Mesendoderm (in vitro differentiated cells): ENCODE measurements at regions not wholly inside any gene's neighbourhood (a gene's known extent, or its start where the extent isn't known, plus 50 kb on each side); places are given as distances from the start of the nearest gene placed in this dataset.

ENCODE experiments used
- DNase-seq: peaks from one replicate; pipeline ENCODE4 v3.0.0; 2013
- H2AK5ac ChIP-seq: 2 replicates; pipeline ENCODE4 v1.6.1; 2013; ENCODE audit warnings: low read length, inconsistent platforms
- H2BK120ac ChIP-seq: 2 replicates; pipeline ENCODE4 v1.6.1; 2013; ENCODE audit warnings: low read depth, mild to moderate bottlenecking, low read length, moderate library complexity, mixed read lengths
- H2BK15ac ChIP-seq: replicated peaks from 2 replicates; pipeline ENCODE4 v1.6.1; 2013; ENCODE audit warnings: low read depth, mild to moderate bottlenecking, moderate library complexity
- H2BK5ac ChIP-seq: 2 replicates; pipeline ENCODE4 v1.6.1; 2013; ENCODE audit warnings: low read length, inconsistent platforms
- H3K18ac ChIP-seq: 2 replicates; pipeline ENCODE4 v1.6.1; 2013; ENCODE audit warnings: mild to moderate bottlenecking, low read length, mixed read lengths
- H3K23ac ChIP-seq: one replicate; pipeline ENCODE4 v1.6.1; 2013; ENCODE audit warnings: low read length
- H3K27ac ChIP-seq: 2 replicates; pipeline ENCODE4 v1.5.1; 2013; ENCODE audit warnings: low read depth, mild to moderate bottlenecking, inconsistent platforms, low read length, moderate library complexity
- H3K27me3 ChIP-seq: 2 replicates; pipeline ENCODE4 v1.6.1; 2013; ENCODE audit warnings: low read length, control low read depth, mild to moderate bottlenecking, inconsistent platforms; ENCODE audit not compliant: insufficient read depth, poor library complexity
- H3K36me3 ChIP-seq: 2 replicates; pipeline ENCODE4 v1.6.1; 2013; ENCODE audit warnings: low read length, inconsistent platforms; ENCODE audit not compliant: control insufficient read depth, insufficient read depth
- H3K4ac ChIP-seq: one replicate; pipeline ENCODE4 v1.6.1; 2013; ENCODE audit warnings: low read depth, mild to moderate bottlenecking, low read length, moderate library complexity
- H3K4me1 ChIP-seq: 2 replicates; pipeline ENCODE4 v1.6.1; 2013; ENCODE audit warnings: low read depth, low read length, inconsistent platforms; ENCODE audit not compliant: control insufficient read depth
- H3K4me2 ChIP-seq: 2 replicates; pipeline ENCODE4 v1.6.1; 2013; ENCODE audit warnings: low read length
- H3K4me3 ChIP-seq: 2 replicates; pipeline ENCODE4 v1.5.1; 2013; ENCODE audit warnings: mild to moderate bottlenecking, low read length
- H3K56ac ChIP-seq: one replicate; pipeline ENCODE4 v1.6.1; 2013; ENCODE audit warnings: low read length
- H3K79me1 ChIP-seq: 2 replicates; pipeline ENCODE4 v1.6.1; 2013; ENCODE audit warnings: low read length, inconsistent platforms
- H3K79me2 ChIP-seq: 2 replicates; pipeline ENCODE4 v1.6.1; 2013; ENCODE audit warnings: mild to moderate bottlenecking, low read length; ENCODE audit not compliant: control insufficient read depth, insufficient read depth
- H3K9ac ChIP-seq: 2 replicates; pipeline ENCODE4 v1.6.1; 2013; ENCODE audit warnings: low read length, inconsistent platforms
- H4K5ac ChIP-seq: one replicate; pipeline ENCODE4 v1.6.1; 2013; ENCODE audit warnings: low read length
- H4K8ac ChIP-seq: one replicate; pipeline ENCODE4 v1.6.1; 2013; ENCODE audit warnings: low read depth, mild to moderate bottlenecking, control low read depth, low read length, moderate library complexity
- WGBS: extraction: QIAGEN DNeasy Blood & Tissue Kit; methylation state at CpG from one replicate; pipeline ENCODE4 v1.1.7; 2013; ENCODE audit warnings: low lambda C conversion rate, missing lambda C conversion rate; ENCODE audit not compliant: insufficient coverage; ENCODE audit errors: extremely low coverage; 5-methylcytosine and 5-hydroxymethylcytosine counted together

DNA sequence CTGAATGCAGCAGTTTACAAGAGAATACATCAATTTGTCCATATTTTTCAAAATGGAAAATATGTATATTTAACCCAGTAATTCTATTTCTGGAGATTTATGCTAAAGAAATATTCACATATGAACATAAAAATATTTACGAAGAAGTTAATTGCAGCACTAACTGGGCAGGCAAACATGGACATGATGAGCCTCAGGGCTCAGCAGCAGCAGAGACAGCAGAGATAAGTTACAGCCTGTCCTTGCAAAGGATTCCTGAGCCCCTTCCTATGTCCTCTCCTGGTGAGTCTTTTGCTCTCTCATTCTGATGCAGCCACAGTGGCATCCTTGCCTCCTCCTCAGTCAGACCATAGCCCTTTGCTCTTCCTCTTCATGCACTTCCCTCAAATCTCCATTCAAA, 680.6 kb upstream of the CPEB2 start:
- H3K4me3 ChIP-seq = no peak overlapping the region
- no peak overlapping the region for H3K4me2 ChIP-seq
- H3K27me3 ChIP-seq = no peaks in the 10 kb centered on the region
- H3K56ac ChIP-seq = no peak overlapping the region
- no peak overlapping the region for H3K23ac ChIP-seq
- H2BK120ac ChIP-seq = no peak overlapping the region
- no peaks in the 10 kb centered on the region for H3K36me3 ChIP-seq
- H3K4ac ChIP-seq = no peak overlapping the region
- no peak overlapping the region for H3K9ac ChIP-seq
- H3K18ac ChIP-seq = no peak overlapping the region
- H2BK5ac ChIP-seq = no peak overlapping the region
- no CpG with 5 or more reads among the region's 1 CpG for WGBS
- no peak overlapping the region for H4K8ac ChIP-seq
- H2AK5ac ChIP-seq = no peak overlapping the region
- H3K79me1 ChIP-seq = no peaks in the 10 kb centered on the region
- no peak overlapping the region for H3K27ac ChIP-seq
- DNase-seq = no peak
- H3K79me2 ChIP-seq = no peaks in the 10 kb centered on the region
- no peaks in the 10 kb centered on the region for H3K4me1 ChIP-seq
- no peak overlapping the region for H4K5ac ChIP-seq
- no peak overlapping the region for H2BK15ac ChIP-seq

DNA sequence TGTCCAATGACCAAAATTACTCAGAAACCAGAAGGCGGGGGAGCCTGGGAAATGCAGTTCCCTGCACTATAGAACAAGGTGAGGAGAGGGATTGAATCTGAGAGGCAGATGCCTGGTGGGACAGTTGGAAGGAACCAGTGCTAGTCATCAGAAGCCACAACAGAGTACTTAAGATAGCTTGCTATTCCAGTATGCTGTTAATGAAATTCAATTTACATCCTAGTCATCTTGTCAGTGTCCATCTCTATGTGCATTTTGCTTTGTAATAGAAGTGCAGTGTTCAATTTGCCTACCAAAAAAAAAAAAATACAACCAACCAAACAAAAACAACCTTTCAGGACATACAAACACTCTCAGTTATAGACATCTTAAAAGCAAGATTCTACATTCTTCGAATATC, 679.1 kb upstream of the CPEB2 start:
- no peaks in the 10 kb centered on the region for H3K79me2 ChIP-seq
- no peak overlapping the region for H3K56ac ChIP-seq
- H4K5ac ChIP-seq = no peak overlapping the region
- no peaks in the 10 kb centered on the region for H3K36me3 ChIP-seq
- H3K4me2 ChIP-seq = no peak overlapping the region
- no peaks in the 10 kb centered on the region for H3K27me3 ChIP-seq
- H3K23ac ChIP-seq = no peak overlapping the region
- no peak overlapping the region for H3K27ac ChIP-seq
- no peak overlapping the region for H2BK120ac ChIP-seq
- H2AK5ac ChIP-seq = no peak overlapping the region
- no peak overlapping the region for H2BK15ac ChIP-seq
- H3K4ac ChIP-seq = no peak overlapping the region
- H3K4me1 ChIP-seq = no peaks in the 10 kb centered on the region
- no peaks in the 10 kb centered on the region for H3K79me1 ChIP-seq
- WGBS = no CpG with 5 or more reads among the region's 2 CpGs
- no peak overlapping the region for H3K4me3 ChIP-seq
- H3K18ac ChIP-seq = no peak overlapping the region
- H3K9ac ChIP-seq = no peak overlapping the region
- H2BK5ac ChIP-seq = no peak overlapping the region
- DNase-seq = no peak
- H4K8ac ChIP-seq = no peak overlapping the region

DNA sequence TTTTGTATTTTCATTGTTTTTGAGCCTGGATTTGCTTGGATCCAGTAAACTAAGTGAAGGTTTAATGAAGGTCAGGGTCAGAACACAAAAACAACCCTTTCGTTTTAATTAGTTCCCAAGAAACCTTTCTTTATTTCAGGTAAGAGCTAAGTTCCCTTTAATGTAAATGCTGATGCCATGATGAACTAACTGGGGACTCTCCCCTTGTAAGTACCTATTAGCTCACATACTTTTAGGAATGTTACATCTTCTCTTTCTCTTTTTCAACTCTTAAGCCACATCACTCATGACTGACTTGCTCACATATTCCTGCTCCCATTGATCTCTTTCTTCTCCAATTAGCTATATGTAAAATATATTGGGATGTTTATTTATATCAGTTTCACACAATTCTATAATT, 673.1 kb upstream of the CPEB2 start:
- Histone ChIP-seq H3K27ac (no peak overlapping the region), H4K5ac (no peak overlapping the region), H3K18ac (no peak overlapping the region), H2BK5ac (no peak overlapping the region), H3K36me3 (no peaks in the 10 kb centered on the region), H3K23ac (no peak overlapping the region), H3K4me1 (no peaks in the 10 kb centered on the region), H3K4me3 (no peak overlapping the region), H3K4me2 (no peak overlapping the region), H2BK120ac (no peak overlapping the region), H3K4ac (no peak overlapping the region), H3K79me2 (no peaks in the 10 kb centered on the region), H3K9ac (no peak overlapping the region), H2AK5ac (no peak overlapping the region), H3K56ac (no peak overlapping the region), H3K27me3 (no peaks in the 10 kb centered on the region), H4K8ac (no peak overlapping the region), H2BK15ac (no peak overlapping the region), H3K79me1 (no peaks in the 10 kb centered on the region)
- no CpG with 5 or more reads among the region's 1 CpG for WGBS
- DNase-seq = no peak

DNA sequence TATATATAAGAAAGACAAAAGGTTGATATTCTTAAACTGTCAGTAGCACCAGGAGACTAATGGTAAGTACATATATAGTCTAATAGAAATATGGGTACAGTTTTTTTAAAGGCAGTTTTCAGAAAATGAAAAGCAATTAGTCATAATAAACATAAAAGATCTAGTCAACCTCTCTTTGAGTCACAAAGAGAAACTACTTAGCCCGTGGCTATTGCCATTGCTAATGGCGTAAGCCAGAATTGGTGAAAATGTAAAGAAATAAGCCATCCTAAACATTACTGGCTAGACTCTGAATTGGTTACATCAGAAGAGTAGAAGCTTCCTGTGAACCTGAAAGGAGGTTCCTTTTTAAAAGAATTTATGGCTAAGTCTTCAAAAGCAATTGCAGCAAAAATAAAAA, 668.7 kb upstream of the CPEB2 start:
- Histone ChIP-seq H2AK5ac (no peak overlapping the region), H3K9ac (no peak overlapping the region), H3K79me2 (no peaks in the 10 kb centered on the region), H3K36me3 (no peaks in the 10 kb centered on the region), H2BK5ac (no peak overlapping the region), H3K27me3 (no peaks in the 10 kb centered on the region), H2BK15ac (no peak overlapping the region), H3K4me1 (no peaks in the 10 kb centered on the region), H3K79me1 (no peaks in the 10 kb centered on the region), H3K18ac (no peak overlapping the region), H3K23ac (no peak overlapping the region), H4K5ac (no peak overlapping the region), H3K4me2 (no peak overlapping the region), H3K27ac (no peak overlapping the region), H3K4ac (no peak overlapping the region), H2BK120ac (no peak overlapping the region), H3K56ac (no peak overlapping the region), H4K8ac (no peak overlapping the region), H3K4me3 (no peak overlapping the region)
- WGBS = no CpG with 5 or more reads among the region's 2 CpGs
- no peak for DNase-seq

DNA sequence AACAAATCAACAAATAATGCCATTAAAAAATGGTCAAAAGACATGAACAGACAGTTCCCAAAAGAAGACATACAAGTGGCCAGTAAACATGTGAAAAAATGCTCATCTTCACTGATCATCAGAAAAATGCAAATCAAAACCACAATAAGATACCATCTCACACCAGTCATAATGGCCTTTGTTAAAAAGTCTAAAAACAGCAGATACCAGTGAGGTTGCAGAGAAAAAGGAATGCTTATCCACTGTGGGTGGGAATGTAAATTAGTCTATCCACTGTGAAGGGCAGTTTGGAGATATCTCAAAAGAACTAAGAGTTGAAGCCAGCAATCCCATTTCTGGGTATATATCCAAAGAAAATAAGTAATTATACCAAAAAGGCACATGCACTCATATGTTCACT, 668.1 kb upstream of the CPEB2 start:
- Histone ChIP-seq H3K27ac (no peak overlapping the region), H3K4me3 (no peak overlapping the region), H3K79me2 (no peaks in the 10 kb centered on the region), H4K5ac (no peak overlapping the region), H3K9ac (no peak overlapping the region), H4K8ac (no peak overlapping the region), H3K4me2 (no peak overlapping the region), H3K4me1 (no peaks in the 10 kb centered on the region), H3K27me3 (no peaks in the 10 kb centered on the region), H2BK5ac (no peak overlapping the region), H3K18ac (no peak overlapping the region), H3K36me3 (no peaks in the 10 kb centered on the region), H3K23ac (no peak overlapping the region), H2BK120ac (no peak overlapping the region), H2AK5ac (no peak overlapping the region), H3K79me1 (no peaks in the 10 kb centered on the region), H3K56ac (no peak overlapping the region), H2BK15ac (no peak overlapping the region), H3K4ac (no peak overlapping the region)
- no peak for DNase-seq

DNA sequence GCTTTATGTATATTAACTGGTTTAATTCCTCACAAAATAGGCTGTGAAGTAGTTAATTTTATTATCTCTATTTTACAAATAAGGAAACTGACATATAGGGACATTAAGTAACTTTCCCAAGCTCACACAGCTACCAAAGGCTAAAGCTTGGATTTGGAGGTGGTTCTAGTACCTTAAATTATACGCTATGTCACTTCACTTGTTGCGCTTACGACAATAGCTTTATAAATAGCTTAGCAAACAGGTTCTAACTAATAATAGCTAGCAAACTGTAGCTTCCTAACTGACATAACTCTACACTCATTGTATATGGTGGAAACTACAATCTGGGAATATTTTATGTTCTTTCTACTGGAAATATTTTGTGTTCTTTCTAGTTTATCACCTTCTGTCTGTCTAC, 666.4 kb upstream of the CPEB2 start:
- H2BK120ac ChIP-seq = no peak overlapping the region
- H3K79me2 ChIP-seq = no peaks in the 10 kb centered on the region
- no peak overlapping the region for H2BK5ac ChIP-seq
- no peak overlapping the region for H3K4ac ChIP-seq
- H2BK15ac ChIP-seq = no peak overlapping the region
- no peak overlapping the region for H3K4me3 ChIP-seq
- no peak overlapping the region for H3K23ac ChIP-seq
- no peak overlapping the region for H3K27ac ChIP-seq
- no peak overlapping the region for H4K8ac ChIP-seq
- no peak overlapping the region for H3K56ac ChIP-seq
- no peak overlapping the region for H3K18ac ChIP-seq
- no peak overlapping the region for H3K9ac ChIP-seq
- H4K5ac ChIP-seq = no peak overlapping the region
- no peaks in the 10 kb centered on the region for H3K36me3 ChIP-seq
- no peaks in the 10 kb centered on the region for H3K4me1 ChIP-seq
- no peak overlapping the region for H3K4me2 ChIP-seq
- WGBS = no CpG with 5 or more reads among the region's 3 CpGs
- H3K79me1 ChIP-seq = no peaks in the 10 kb centered on the region
- no peak overlapping the region for H2AK5ac ChIP-seq
- no peaks in the 10 kb centered on the region for H3K27me3 ChIP-seq
- no peak for DNase-seq
